Parathyroid adenoma (tissue), 2 donors: ENCODE measurements at regions not wholly inside any gene's neighbourhood (a gene's known extent, or its start where the extent isn't known, plus 50 kb on each side); places are given as distances from the start of the nearest gene placed in this dataset.

ENCODE experiments used
- H2AFZ ChIP-seq: fragments of 300-600 bp; sonication (generic); one replicate; pipeline ENCODE4 v1.7.0; 2017; ENCODE audit warnings: antibody characterized with exemption, mild to moderate bottlenecking
- H3K27ac ChIP-seq: fragments of 300-600 bp; sonication (generic); one replicate; pipeline ENCODE4 v1.7.0; 2017
- H3K27me3 ChIP-seq: fragments of 300-600 bp; sonication (generic); one replicate; pipeline ENCODE4 v1.7.0; 2017; ENCODE audit warnings: low read length; ENCODE audit not compliant: control insufficient read depth, insufficient read depth
- H3K36me3 ChIP-seq: fragments of 300-600 bp; sonication (generic); one replicate; pipeline ENCODE4 v1.7.0; 2017; ENCODE audit warnings: low read length; ENCODE audit not compliant: control insufficient read depth, insufficient read depth
- H3K4me1 ChIP-seq: fragments of 300-600 bp; sonication (generic); one replicate; pipeline ENCODE4 v1.7.0; 2017; ENCODE audit warnings: control low read depth
- H3K4me2 ChIP-seq: fragments of 300-600 bp; sonication (generic); one replicate; pipeline ENCODE4 v1.7.0; 2017; ENCODE audit warnings: low read length
- H3K4me3 ChIP-seq: fragments of 300-600 bp; sonication (generic); one replicate; pipeline ENCODE4 v1.7.0; 2017; ENCODE audit warnings: low read depth, low read length
- H3K79me2 ChIP-seq: fragments of 300-600 bp; sonication (generic); one replicate; pipeline ENCODE4 v1.7.0; 2017; ENCODE audit warnings: control low read depth
- H3K9ac ChIP-seq: fragments of 300-600 bp; sonication (generic); one replicate; pipeline ENCODE4 v1.7.0; 2017; ENCODE audit warnings: mild to moderate bottlenecking
- H3K9me3 ChIP-seq: fragments of 300-600 bp; sonication (generic); one replicate; pipeline ENCODE4 v1.7.0; 2017; ENCODE audit warnings: low read length; ENCODE audit not compliant: control insufficient read depth
- CTCF ChIP-seq: fragments of 300-600 bp; sonication (generic); IDR thresholded peaks from one replicate; pipeline ENCODE4 v1.7.0; 2017; ENCODE audit warnings: antibody characterized with exemption, mild to moderate bottlenecking
- donor health status: primary hyperparathyroidism.

GRCh38 chr17:15048381-15048780 lies 216.7 kb downstream of the PMP22 start:
- no peaks in the 10 kb centered on the region for H3K4me1 ChIP-seq
- H3K4me2 ChIP-seq = no peak overlapping the region
- H3K27ac ChIP-seq = no peak overlapping the region
- H3K36me3 ChIP-seq = no peaks in the 10 kb centered on the region
- no peak overlapping the region for H2AFZ ChIP-seq
- H3K9me3 ChIP-seq = no peaks in the 10 kb centered on the region
- no peak overlapping the region for H3K9ac ChIP-seq
- H3K4me3 ChIP-seq = no peak overlapping the region
- TF ChIP-seq CTCF = no peak
- no peaks in the 10 kb centered on the region for H3K27me3 ChIP-seq
- H3K79me2 ChIP-seq = no peaks in the 10 kb centered on the region

GRCh38 chr17:15042311-15042710 lies 222.8 kb downstream of the PMP22 start:
- no peak for TF ChIP-seq CTCF
- H3K9ac ChIP-seq = no peak overlapping the region
- H2AFZ ChIP-seq = no peak overlapping the region
- H3K79me2 ChIP-seq = no peaks in the 10 kb centered on the region
- H3K4me3 ChIP-seq = no peak overlapping the region
- H3K27ac ChIP-seq = no peak overlapping the region
- no peaks in the 10 kb centered on the region for H3K36me3 ChIP-seq
- no peaks in the 10 kb centered on the region for H3K27me3 ChIP-seq
- H3K4me2 ChIP-seq = no peak overlapping the region
- no peaks in the 10 kb centered on the region for H3K4me1 ChIP-seq
- no peaks in the 10 kb centered on the region for H3K9me3 ChIP-seq

GRCh38 chr17:15039366-15039765 lies 225.8 kb downstream of the PMP22 start:
- Histone ChIP-seq H2AFZ (no peak overlapping the region), H3K79me2 (no peaks in the 10 kb centered on the region), H3K4me3 (no peak overlapping the region), H3K4me2 (no peak overlapping the region), H3K27ac (no peak overlapping the region), H3K9me3 (no peaks in the 10 kb centered on the region), H3K4me1 (no peaks in the 10 kb centered on the region), H3K27me3 (no peaks in the 10 kb centered on the region), H3K36me3 (no peaks in the 10 kb centered on the region), H3K9ac (no peak overlapping the region)
- TF ChIP-seq CTCF = no peak

- TF ChIP-seq CTCF = no peak
- no peak overlapping the region for H3K27ac ChIP-seq
- H3K79me2 ChIP-seq = no peaks in the 10 kb centered on the region
- H3K4me1 ChIP-seq = no peaks in the 10 kb centered on the region
- no peak overlapping the region for H2AFZ ChIP-seq
- no peaks in the 10 kb centered on the region for H3K36me3 ChIP-seq
- no peak overlapping the region for H3K4me3 ChIP-seq
- H3K9me3 ChIP-seq = no peaks in the 10 kb centered on the region
- H3K27me3 ChIP-seq = no peaks in the 10 kb centered on the region
- H3K4me2 ChIP-seq = no peak overlapping the region
- no peak overlapping the region for H3K9ac ChIP-seq
Measured at GRCh38 chr17:15038656-15039055, 226.5 kb downstream of the PMP22 start.

GRCh38 chr17:15036238-15036637 lies 228.9 kb downstream of the PMP22 start:
- H3K79me2 ChIP-seq = no peaks in the 10 kb centered on the region
- no peak overlapping the region for H2AFZ ChIP-seq
- H3K4me3 ChIP-seq = no peak overlapping the region
- no peaks in the 10 kb centered on the region for H3K4me1 ChIP-seq
- H3K9me3 ChIP-seq = no peaks in the 10 kb centered on the region
- no peaks in the 10 kb centered on the region for H3K27me3 ChIP-seq
- H3K4me2 ChIP-seq = no peak overlapping the region
- H3K9ac ChIP-seq = no peak overlapping the region
- no peaks in the 10 kb centered on the region for H3K36me3 ChIP-seq
- no peak overlapping the region for H3K27ac ChIP-seq
- TF ChIP-seq CTCF = no peak
